ENCODE measurements at regions not wholly inside any gene's neighbourhood (a gene's known extent, or its start where the extent isn't known, plus 50 kb on each side); places are given as distances from the start of the nearest gene placed in this dataset.

DNA sequence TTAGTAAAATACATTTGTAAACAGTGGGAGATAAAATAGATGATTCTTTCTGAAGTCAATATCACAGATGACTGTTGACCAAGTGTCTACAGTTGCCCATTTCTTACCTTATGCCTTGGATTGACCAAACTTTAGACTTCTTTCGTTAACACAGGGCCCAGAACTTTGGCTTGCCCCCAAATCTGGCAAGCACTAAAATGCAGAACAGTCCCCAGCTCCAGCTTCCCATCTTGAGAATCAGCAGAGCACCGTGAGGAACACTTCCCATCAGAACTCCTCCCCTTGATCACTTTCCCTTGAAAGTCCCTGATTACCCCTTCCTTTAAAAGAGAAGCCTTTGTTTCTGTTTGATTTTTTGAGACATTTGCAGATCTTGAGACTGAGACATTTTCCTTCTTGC, 1039.9 kb downstream of the TLE1 start:
- Histone ChIP-seq H3K27me3 (ENCODE audit: insufficient read depth, low read length, poor library complexity, severe bottlenecking) (no peaks in the 10 kb centered on the region), H3K9ac (ENCODE audit: low read depth, low read length, poor library complexity, severe bottlenecking) (no peak overlapping the region), H3K9me2 (replicated peaks; ENCODE audit: low read depth, low read length) (no peaks in the 10 kb centered on the region), H3K4me3 (ENCODE audit: low read length, poor library complexity, severe bottlenecking) (no peak overlapping the region), H3F3A (ENCODE audit: low read depth) (no peaks in the 10 kb centered on the region), H2AFZ (ENCODE audit: low read length) (no peak overlapping the region), H3K36me3 (ENCODE audit: insufficient read depth, low read length) (no peaks in the 10 kb centered on the region), H4K20me1 (ENCODE audit: insufficient read depth, low read length, poor library complexity, severe bottlenecking) (no peaks in the 10 kb centered on the region), H3K4me1 (ENCODE audit: insufficient read depth, low read length, poor library complexity, severe bottlenecking) (no peaks in the 10 kb centered on the region), H3K79me2 (ENCODE audit: insufficient read depth, low read length) (no peaks in the 10 kb centered on the region), H3K4me2 (ENCODE audit: low read depth, low read length, poor library complexity, severe bottlenecking) (no peak overlapping the region), H3K9me3 (ENCODE audit: insufficient read depth, low read depth, low read length) (no peaks in the 10 kb centered on the region)
- no peak for TF ChIP-seq EZH2phosphoT487 (IDR thresholded peaks at IDR 0.05; ENCODE audit: borderline replicate concordance)
- TF ChIP-seq, protein P1, sequence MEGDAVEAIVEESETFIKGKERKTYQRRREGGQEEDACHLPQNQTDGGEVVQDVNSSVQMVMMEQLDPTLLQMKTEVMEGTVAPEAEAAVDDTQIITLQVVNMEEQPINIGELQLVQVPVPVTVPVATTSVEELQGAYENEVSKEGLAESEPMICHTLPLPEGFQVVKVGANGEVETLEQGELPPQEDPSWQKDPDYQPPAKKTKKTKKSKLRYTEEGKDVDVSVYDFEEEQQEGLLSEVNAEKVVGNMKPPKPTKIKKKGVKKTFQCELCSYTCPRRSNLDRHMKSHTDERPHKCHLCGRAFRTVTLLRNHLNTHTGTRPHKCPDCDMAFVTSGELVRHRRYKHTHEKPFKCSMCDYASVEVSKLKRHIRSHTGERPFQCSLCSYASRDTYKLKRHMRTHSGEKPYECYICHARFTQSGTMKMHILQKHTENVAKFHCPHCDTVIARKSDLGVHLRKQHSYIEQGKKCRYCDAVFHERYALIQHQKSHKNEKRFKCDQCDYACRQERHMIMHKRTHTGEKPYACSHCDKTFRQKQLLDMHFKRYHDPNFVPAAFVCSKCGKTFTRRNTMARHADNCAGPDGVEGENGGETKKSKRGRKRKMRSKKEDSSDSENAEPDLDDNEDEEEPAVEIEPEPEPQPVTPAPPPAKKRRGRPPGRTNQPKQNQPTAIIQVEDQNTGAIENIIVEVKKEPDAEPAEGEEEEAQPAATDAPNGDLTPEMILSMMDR (conservative IDR thresholded peaks at IDR 0.05; ENCODE audit: low read length), result no peak

DNA sequence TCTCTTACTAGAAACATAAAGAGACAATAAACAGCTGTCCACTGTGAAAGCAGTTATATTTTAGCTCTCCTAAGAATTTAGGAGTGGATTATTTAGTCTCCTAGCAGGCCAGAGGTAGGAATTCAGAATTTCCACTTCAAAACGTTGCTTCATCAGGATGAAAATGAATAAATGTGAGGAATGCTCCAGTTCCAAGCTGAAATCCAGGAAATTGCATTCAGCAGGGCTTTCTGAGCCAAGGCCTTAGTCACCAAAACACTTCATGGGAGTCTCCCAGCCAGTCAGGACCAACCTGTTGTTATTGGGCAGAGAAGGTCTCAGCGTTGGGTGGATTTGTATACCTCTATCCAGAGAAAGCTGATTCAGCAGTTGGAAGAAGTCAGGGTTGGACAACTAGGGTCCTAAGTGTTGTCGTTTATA, 1040.3 kb downstream of the TLE1 start:
- Histone ChIP-seq H2AFZ (ENCODE audit: low read length) (no peak overlapping the region), H3K4me2 (ENCODE audit: low read depth, low read length, poor library complexity, severe bottlenecking) (no peak overlapping the region), H3K36me3 (ENCODE audit: insufficient read depth, low read length) (no peaks in the 10 kb centered on the region), H3K79me2 (ENCODE audit: insufficient read depth, low read length) (no peaks in the 10 kb centered on the region), H3K9me3 (ENCODE audit: insufficient read depth, low read depth, low read length) (no peaks in the 10 kb centered on the region), H4K20me1 (ENCODE audit: insufficient read depth, low read length, poor library complexity, severe bottlenecking) (no peaks in the 10 kb centered on the region), H3K9me2 (replicated peaks; ENCODE audit: low read depth, low read length) (no peaks in the 10 kb centered on the region), H3F3A (ENCODE audit: low read depth) (no peaks in the 10 kb centered on the region), H3K4me1 (ENCODE audit: insufficient read depth, low read length, poor library complexity, severe bottlenecking) (no peaks in the 10 kb centered on the region), H3K27me3 (ENCODE audit: insufficient read depth, low read length, poor library complexity, severe bottlenecking) (no peaks in the 10 kb centered on the region), H3K4me3 (ENCODE audit: low read length, poor library complexity, severe bottlenecking) (no peak overlapping the region), H3K9ac (ENCODE audit: low read depth, low read length, poor library complexity, severe bottlenecking) (no peak overlapping the region)
- TF ChIP-seq, protein P1 (conservative IDR thresholded peaks at IDR 0.05; ENCODE audit: low read length), result no peak
- TF ChIP-seq EZH2phosphoT487 (IDR thresholded peaks at IDR 0.05; ENCODE audit: borderline replicate concordance), result no peak

- H3F3A ChIP-seq (ENCODE audit: low read depth), result no peaks in the 10 kb centered on the region
- no peak for TF ChIP-seq EZH2phosphoT487 (IDR thresholded peaks at IDR 0.05; ENCODE audit: borderline replicate concordance)
- TF ChIP-seq, protein P1 (conservative IDR thresholded peaks at IDR 0.05; ENCODE audit: low read length), result no peak
- no peak overlapping the region for H3K4me3 ChIP-seq (ENCODE audit: low read length, poor library complexity, severe bottlenecking)
- no peaks in the 10 kb centered on the region for H3K9me3 ChIP-seq (ENCODE audit: insufficient read depth, low read depth, low read length)
- H3K4me1 ChIP-seq (ENCODE audit: insufficient read depth, low read length, poor library complexity, severe bottlenecking), result no peaks in the 10 kb centered on the region
- no peaks in the 10 kb centered on the region for H3K27me3 ChIP-seq (ENCODE audit: insufficient read depth, low read length, poor library complexity, severe bottlenecking)
- no peaks in the 10 kb centered on the region for H3K36me3 ChIP-seq (ENCODE audit: insufficient read depth, low read length)
- no peaks in the 10 kb centered on the region for H3K9me2 ChIP-seq (replicated peaks; ENCODE audit: low read depth, low read length)
- no peak overlapping the region for H3K9ac ChIP-seq (ENCODE audit: low read depth, low read length, poor library complexity, severe bottlenecking)
- H2AFZ ChIP-seq (ENCODE audit: low read length), result no peak overlapping the region
- no peaks in the 10 kb centered on the region for H4K20me1 ChIP-seq (ENCODE audit: insufficient read depth, low read length, poor library complexity, severe bottlenecking)
- H3K4me2 ChIP-seq (ENCODE audit: low read depth, low read length, poor library complexity, severe bottlenecking), result no peak overlapping the region
- no peaks in the 10 kb centered on the region for H3K79me2 ChIP-seq (ENCODE audit: insufficient read depth, low read length)
Measured at GRCh38 chr9:80648336-80648735, 1041.0 kb downstream of the TLE1 start.

Measured in Loucy (cell line).